ENCODE measurements at regions not wholly inside any gene's neighbourhood (a gene's known extent, or its start where the extent isn't known, plus 50 kb on each side); places are given as distances from the start of the nearest gene placed in this dataset.

GRCh38 chr15:45884755-45885445 lies 250.1 kb downstream of the SQOR start:
- in situ Hi-C loops (cut with HindIII; ENCODE audit: extremely low pct_ligation_motif_present, low pct_unique_long_range_greater_than_20kb) (no loop called here), intact Hi-C loops (cut with micrococcal nuclease; ENCODE audit: unreplicated experiment) (no loop called here)
- Histone ChIP-seq H3K4me2 (ENCODE audit: low read depth, low read length) (no peak overlapping the region), H3K79me2 (ENCODE audit: insufficient read depth, low read length) (no peaks in the 10 kb centered on the region), H3K4me3 (replicated peaks in 1 of 3; ENCODE audit: insufficient read depth in 1 of 3, low read depth in 2 of 3, low read length in 3 of 3) (no peak overlapping the region), H2AFZ (ENCODE audit: low read length) (no peak overlapping the region), H3K9ac (ENCODE audit: insufficient read depth, low read depth, low read length) (no peak overlapping the region), H3K27ac (ENCODE audit: extremely low read length, insufficient read depth, low read length) (no peak overlapping the region), H3K36me3 (replicated peaks in 1 of 2; ENCODE audit: control insufficient read depth in 1 of 2, insufficient read depth in 2 of 2, low read length in 2 of 2) (no peaks in the 10 kb centered on the region), H4K20me1 (ENCODE audit: insufficient read depth, low read length) (no peaks in the 10 kb centered on the region), H3K9me3 (ENCODE audit: low read length) (no peaks in the 10 kb centered on the region), H3K4me1 (ENCODE audit: insufficient read depth, low read length) (no peaks in the 10 kb centered on the region), H3K27me3 (ENCODE audit: control insufficient read depth in 1 of 2, insufficient read depth in 2 of 2, low read length in 2 of 2) (no peaks in the 10 kb centered on the region)
- ChIA-PET CTCF (ENCODE audit: low intra/inter-chr PET ratio, low total read pairs) (no interaction called here), POLR2A (no interaction called here)
- no peak for ATAC-seq
- no peak for DNase-seq (ENCODE audit: low spot score)
- no TSS peak for BruUV-seq (replicated peaks)
- 42% methylated on average over 6 of the region's 6 CpGs for WGBS (ENCODE audit: low lambda C conversion rate)
- no peak for FAIRE-seq
- TF ChIP-seq ZNF780A (CRISPR knock-in tag; IDR thresholded peaks at IDR 0.05) (no peak), MLX (CRISPR knock-in tag; IDR thresholded peaks at IDR 0.05) (no peak), KDM4B (CRISPR knock-in tag; IDR thresholded peaks at IDR 0.05) (no peak), ZNF660 (CRISPR knock-in tag; IDR thresholded peaks at IDR 0.05; ENCODE audit: borderline replicate concordance, low read depth) (no peak), ZNF800 (CRISPR knock-in tag; IDR thresholded peaks at IDR 0.05) (no peak), ZKSCAN1 (IDR thresholded peaks at IDR 0.05; ENCODE audit: low read length) (no peak), ZNF567 (CRISPR knock-in tag; IDR thresholded peaks at IDR 0.05; ENCODE audit: borderline replicate concordance) (no peak), ZSCAN25 (CRISPR knock-in tag; IDR thresholded peaks at IDR 0.05) (no peak), ZNF121 (CRISPR knock-in tag; IDR thresholded peaks at IDR 0.05) (no peak), ZSCAN21 (CRISPR knock-in tag; IDR thresholded peaks at IDR 0.05; ENCODE audit: borderline replicate concordance) (no peak), MAFK (conservative IDR thresholded peaks at IDR 0.05 in 1 of 2, IDR thresholded peaks at IDR 0.05 in 1 of 2; ENCODE audit: low read length in 2 of 2) (no peak), ESRRA (CRISPR knock-in tag; IDR thresholded peaks at IDR 0.05; ENCODE audit: low read depth) (no peak), ZNF850 (CRISPR knock-in tag; conservative IDR thresholded peaks at IDR 0.05) (no peak), RFX1 (IDR thresholded peaks at IDR 0.05) (no peak), ZNF512 (CRISPR knock-in tag; IDR thresholded peaks at IDR 0.05) (no peak)
